CD1c-positive myeloid dendritic cell (primary cell): ENCODE measurements at regions not wholly inside any gene's neighbourhood (a gene's known extent, or its start where the extent isn't known, plus 50 kb on each side); places are given as distances from the start of the nearest gene placed in this dataset.
"Not testable (repeated sequence)": the region's sequence is repeated elsewhere in the genome, so short reads cannot be mapped to it uniquely, and the experiment has no call there.

Experiments used
- DNase-seq: peaks from one replicate; pipeline ENCODE4 v3.0.0-alpha.2; 2016; ENCODE audit errors: extremely low spot score

DNA sequence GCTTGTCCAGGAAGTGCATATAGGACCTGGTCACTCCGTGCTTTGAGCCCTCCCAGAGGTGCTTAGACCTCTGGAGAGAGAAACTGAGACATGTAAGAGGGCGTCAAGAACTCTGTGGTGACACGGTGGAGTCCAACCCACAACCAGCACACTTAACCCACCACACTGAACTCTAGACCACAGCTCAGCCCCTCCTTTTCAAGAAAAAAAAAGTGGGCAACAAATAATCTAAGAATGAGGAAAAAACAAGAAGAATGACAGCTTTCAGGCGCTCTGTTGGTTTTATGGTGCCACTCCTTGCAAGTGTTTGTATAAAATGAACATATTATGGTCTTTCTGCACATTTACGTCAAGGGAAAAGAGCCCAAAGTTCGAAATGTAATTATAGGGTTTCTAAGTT, 50.2 kb upstream of the SNAPC3 start:
- no peak for DNase-seq

DNA sequence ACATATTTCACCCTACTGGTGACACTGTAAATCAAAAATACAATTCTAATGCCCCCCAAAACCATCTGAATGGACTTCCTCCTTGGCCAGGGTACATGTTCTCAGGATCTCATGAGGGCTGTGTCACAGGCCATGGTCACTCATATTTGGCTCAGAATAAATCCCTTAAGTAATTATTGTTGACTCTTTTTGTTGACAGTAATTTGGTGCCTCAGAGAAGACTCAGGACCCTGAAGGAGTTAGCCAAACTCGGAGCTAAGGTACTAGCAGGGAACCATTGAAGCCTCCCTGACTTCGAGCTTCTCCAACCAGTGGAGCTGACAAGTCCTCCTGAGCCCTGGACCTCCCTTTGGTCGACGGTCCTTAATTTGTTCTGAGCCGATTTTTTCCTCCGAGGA, 51.2 kb upstream of the SNAPC3 start:
- DNase-seq, result no peak

DNA sequence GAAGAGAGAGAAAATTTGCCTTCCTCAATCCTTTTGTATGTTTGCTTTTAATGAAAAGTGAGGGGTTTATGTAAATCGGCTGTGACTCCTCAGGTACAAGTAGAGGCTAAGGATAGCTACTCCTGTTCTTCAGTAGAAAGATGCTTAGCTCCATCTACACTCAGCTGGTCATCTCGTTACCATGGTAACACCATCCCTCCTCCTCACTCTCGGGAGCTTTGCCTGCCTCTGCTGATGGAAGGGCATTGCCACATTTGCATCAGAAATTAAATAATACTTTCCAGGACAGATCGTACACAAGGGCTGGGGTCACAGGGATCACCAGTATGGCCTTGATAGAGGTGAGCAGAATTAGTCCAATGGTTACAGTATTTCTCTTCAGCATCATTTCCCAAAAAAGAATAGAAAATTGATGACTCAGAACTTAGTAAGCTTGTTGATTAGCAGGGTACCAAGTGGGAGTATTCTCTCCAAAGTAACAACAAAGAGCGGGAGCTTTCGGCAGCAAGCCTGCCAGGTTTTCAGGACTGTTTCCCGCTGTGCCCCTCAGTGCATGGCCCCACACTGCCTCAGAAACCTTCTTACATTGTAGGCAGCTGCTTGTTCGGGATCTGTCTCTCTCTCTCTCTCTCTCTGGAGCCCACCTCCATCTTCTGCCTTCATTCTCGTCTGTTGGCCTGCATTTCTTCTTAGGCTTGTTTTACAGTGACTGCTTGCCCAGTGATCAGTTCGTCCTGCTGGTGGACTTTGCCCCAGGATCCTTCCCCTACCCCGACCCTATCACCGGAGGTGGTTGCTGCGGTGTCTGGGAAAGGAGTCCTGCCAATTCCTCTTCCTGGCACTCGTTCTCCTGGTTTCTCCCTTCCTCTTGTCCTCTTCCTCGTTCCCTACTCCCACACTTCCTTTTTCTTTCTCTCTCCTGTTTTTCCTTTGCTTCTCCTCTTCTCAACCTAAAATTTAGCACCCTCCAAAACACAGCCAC, 51.9 kb upstream of the SNAPC3 start:
- DNase-seq, result no peak

DNA sequence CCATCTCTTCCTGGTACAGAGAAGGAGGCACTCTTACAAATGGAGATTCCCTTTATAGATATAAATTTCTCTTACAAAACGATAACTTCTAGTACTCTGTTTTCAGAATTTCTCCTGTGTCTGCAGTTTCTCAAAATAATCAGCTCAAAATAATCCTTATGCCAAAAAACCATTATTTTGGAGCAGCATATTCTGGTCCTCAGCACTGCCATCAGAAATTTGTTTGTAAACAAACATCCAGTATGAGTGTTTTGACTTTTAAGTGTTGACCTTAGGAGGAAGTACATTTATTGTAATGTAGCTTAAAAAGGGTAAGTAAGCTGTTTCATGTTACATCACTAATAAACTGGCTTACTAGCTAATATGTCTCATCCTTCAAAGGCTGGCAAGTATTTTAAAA, 52.8 kb upstream of the SNAPC3 start:
- no peak for DNase-seq

DNA sequence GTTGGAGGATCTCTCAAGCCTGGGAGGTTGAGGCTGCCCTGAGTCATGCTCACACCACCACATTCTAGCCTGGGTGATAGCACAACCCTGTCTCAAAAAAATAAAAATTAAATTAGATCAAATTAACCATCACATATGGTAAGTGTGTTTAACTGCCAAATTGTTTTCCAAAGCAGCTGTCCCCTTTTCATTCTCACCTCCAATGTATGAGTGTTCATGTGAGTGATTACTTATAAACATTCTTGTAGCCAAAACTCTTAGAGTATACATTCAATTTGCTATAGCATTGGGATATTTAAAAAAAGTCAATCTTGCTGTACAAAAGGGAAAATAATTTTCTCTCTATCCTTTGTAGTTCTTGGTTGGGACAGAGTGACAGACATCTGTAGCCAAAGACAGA, 53.4 kb upstream of the SNAPC3 start:
- DNase-seq, result no peak

DNA sequence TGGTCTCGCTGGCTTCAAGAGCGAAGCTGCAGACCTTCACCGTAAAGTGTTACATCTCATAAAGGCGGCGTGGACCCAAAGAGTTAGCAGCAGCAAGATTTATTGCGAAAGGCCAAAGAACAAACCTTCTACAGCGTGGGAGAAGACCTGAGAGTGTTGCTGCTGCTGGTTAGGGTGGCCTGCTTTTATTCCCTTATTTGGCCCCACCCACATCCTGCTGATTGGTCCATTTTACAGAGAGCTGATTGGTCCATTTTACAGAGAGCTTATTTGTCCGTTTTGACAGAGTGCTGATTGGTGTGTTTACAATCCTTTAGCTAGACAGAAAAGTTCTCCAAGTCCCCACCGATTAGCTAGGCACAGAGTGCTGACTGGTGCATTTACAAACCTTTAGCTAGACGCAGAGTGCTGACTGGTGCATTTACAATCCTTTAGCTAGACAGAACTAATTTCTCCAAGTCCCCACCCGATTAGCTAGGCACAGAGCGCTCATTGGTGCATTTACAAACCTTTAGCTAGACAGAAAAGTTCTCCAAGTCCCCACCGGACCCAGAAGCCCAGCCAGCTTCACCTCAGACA, 57.6 kb upstream of the SNAPC3 start:
- DNase-seq, result not testable (repeated sequence)

DNA sequence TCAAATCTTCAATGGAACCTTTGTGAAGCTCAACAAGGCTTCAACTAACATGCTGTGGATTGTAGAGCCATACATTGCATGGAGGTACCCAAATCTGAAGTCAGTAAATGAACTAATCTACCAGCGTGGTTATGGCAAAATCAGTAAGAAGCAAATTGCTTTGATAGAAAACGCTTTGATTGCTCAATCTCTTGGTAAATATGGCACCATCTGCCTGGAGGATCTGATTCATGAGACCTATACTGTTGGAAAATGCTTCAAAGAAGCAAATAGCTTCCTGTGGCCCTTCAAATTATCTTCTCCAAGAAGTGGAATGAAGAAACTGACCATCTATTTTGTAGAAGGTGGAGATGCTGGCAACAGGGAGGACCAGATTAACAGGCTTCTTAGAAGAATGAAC, 54.7 kb upstream of the TTC39B start:
- DNase-seq, result no peak

DNA sequence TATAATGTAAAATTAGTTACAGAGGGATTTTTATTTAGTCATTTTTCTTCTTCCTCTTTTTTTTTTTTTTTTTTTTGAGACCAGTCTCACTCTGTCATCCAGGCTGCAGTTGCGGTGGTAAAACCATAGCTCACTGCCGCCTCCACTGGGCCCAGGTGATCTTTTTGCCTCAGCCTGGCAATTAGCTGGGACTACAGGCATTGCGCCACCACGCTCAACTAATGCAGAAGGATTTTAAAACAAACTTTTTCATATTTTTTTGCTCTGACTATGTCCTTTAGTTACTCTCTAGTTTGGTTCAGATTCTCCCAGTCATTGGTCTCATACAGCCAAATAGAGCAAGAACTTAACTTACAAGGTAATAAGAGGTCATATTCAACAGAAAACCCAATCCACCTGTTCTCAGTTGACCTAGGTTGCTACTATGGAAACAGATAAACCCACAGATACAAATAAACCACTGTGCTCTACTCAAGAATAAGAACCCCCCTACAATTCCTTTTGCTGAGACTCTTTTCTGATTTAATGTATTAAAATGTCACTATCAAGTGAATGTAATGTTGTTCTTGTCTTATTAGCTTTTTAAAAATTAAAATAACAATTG, 50.1 kb upstream of the TTC39B start:
- DNase-seq, result peak; percentile 30
